ENCODE measurements at regions not wholly inside any gene's neighbourhood (a gene's known extent, or its start where the extent isn't known, plus 50 kb on each side); places are given as distances from the start of the nearest gene placed in this dataset.

GRCh38 chr7:84682543-84682942 lies 488.0 kb upstream of the SEMA3A start:
- TF ChIP-seq GATA2 (IDR thresholded peaks at IDR 0.05; ENCODE audit: low read depth, low read length) (no peak), GATA3 (IDR thresholded peaks at IDR 0.05; ENCODE audit: low read depth, low read length) (no peak)

All from SH-SY5Y (cell line).